H9 (cell line): ENCODE measurements at regions not wholly inside any gene's neighbourhood (a gene's known extent, or its start where the extent isn't known, plus 50 kb on each side); places are given as distances from the start of the nearest gene placed in this dataset.
A peak's percentile ranks its signal among the peaks of the same experiment; 100 is the strongest.

ENCODE experiments used
- DNase-seq: peaks from one replicate; pipeline ENCODE4 v3.0.0-alpha.2; 2017
- H2AFZ ChIP-seq: one replicate; pipeline ENCODE4 v1.6.1; 2013; ENCODE audit warnings: mild to moderate bottlenecking, low read length, control low read depth, moderate library complexity
- H2AK5ac ChIP-seq: 2 replicates; pipeline ENCODE4 v1.6.1; 2013; ENCODE audit warnings: low read length, control low read depth, mixed read lengths; ENCODE audit not compliant: insufficient read length
- H2BK120ac ChIP-seq: one replicate; pipeline ENCODE4 v1.6.1; 2013; ENCODE audit warnings: low read depth, mild to moderate bottlenecking, low read length, control low read depth, inconsistent platforms; ENCODE audit not compliant: poor library complexity, severe bottlenecking
- H2BK12ac ChIP-seq: 2 replicates; pipeline ENCODE4 v1.6.1; 2013; ENCODE audit warnings: low read length, control low read depth, mixed read lengths, low read depth; ENCODE audit not compliant: insufficient read length
- H2BK15ac ChIP-seq: 2 replicates; pipeline ENCODE4 v1.6.1; 2013; ENCODE audit warnings: low read depth, low read length, control low read depth
- H2BK20ac ChIP-seq: one replicate; pipeline ENCODE4 v1.6.1; 2013; ENCODE audit warnings: low read depth, mild to moderate bottlenecking, low read length, control low read depth, inconsistent platforms; ENCODE audit not compliant: poor library complexity, severe bottlenecking
- H2BK5ac ChIP-seq: 2 replicates; pipeline ENCODE4 v1.6.1; 2013; ENCODE audit warnings: low read length, control low read depth, mixed read lengths; ENCODE audit not compliant: insufficient read length
- H3K14ac ChIP-seq: 2 replicates; pipeline ENCODE4 v1.6.1; 2013; ENCODE audit warnings: low read length, control low read depth; ENCODE audit not compliant: insufficient read depth
- H3K18ac ChIP-seq: 2 replicates; pipeline ENCODE4 v1.6.1; 2013; ENCODE audit warnings: low read depth, mild to moderate bottlenecking, mixed read lengths, low read length, control low read depth; ENCODE audit not compliant: insufficient read length
- H3K23ac ChIP-seq: 2 replicates; pipeline ENCODE4 v1.6.1; 2013; ENCODE audit warnings: low read length, control low read depth, mixed read lengths, low read depth; ENCODE audit not compliant: insufficient read length
- H3K23me2 ChIP-seq: 2 replicates; pipeline ENCODE4 v1.6.1; 2013; ENCODE audit warnings: low read depth, mild to moderate bottlenecking, mixed read lengths, low read length, control low read depth; ENCODE audit not compliant: insufficient read length, poor library complexity, severe bottlenecking
- H3K27ac ChIP-seq: 2 replicates; pipeline ENCODE4 v1.5.1; 2013; ENCODE audit warnings: low read length, control low read depth, mixed read lengths, low read depth; ENCODE audit not compliant: insufficient read length
- H3K27me3 ChIP-seq: 2 replicates; pipeline ENCODE4 v1.6.1; 2013; ENCODE audit warnings: low read length, control low read depth, inconsistent platforms; ENCODE audit not compliant: insufficient read depth
- H3K4ac ChIP-seq: 2 replicates; pipeline ENCODE4 v1.6.1; 2013; ENCODE audit warnings: low read depth, mild to moderate bottlenecking, control low read depth, inconsistent platforms, low read length, moderate library complexity
- H3K4me1 ChIP-seq: 2 replicates; pipeline ENCODE4 v1.6.1; 2013; ENCODE audit warnings: low read length, control low read depth, inconsistent platforms; ENCODE audit not compliant: insufficient read depth
- H3K4me2 ChIP-seq: 2 replicates; pipeline ENCODE4 v1.6.1; 2013; ENCODE audit warnings: low read length, control low read depth, mixed read lengths; ENCODE audit not compliant: insufficient read length, insufficient read depth
- H3K56ac ChIP-seq: 2 replicates; pipeline ENCODE4 v1.6.1; 2013; ENCODE audit warnings: low read depth, mild to moderate bottlenecking, mixed read lengths, low read length, control low read depth; ENCODE audit not compliant: insufficient read length
- H3K79me1 ChIP-seq: 2 replicates; pipeline ENCODE4 v1.6.1; 2013; ENCODE audit warnings: low read depth, mild to moderate bottlenecking, moderate library complexity, low read length, control low read depth, inconsistent platforms; ENCODE audit not compliant: insufficient read depth, poor library complexity, severe bottlenecking
- H3K79me2 ChIP-seq: 2 replicates; pipeline ENCODE4 v1.6.1; 2013; ENCODE audit warnings: low read length, control low read depth, inconsistent platforms; ENCODE audit not compliant: insufficient read depth
- H3K9ac ChIP-seq: 2 replicates; pipeline ENCODE4 v1.6.1; 2013; ENCODE audit warnings: low read length, control low read depth, mixed read lengths; ENCODE audit not compliant: insufficient read length; ENCODE audit errors: extremely low read depth
- H3K9me3 ChIP-seq: one replicate; pipeline ENCODE4 v1.6.1; 2013; ENCODE audit warnings: low read depth, low read length, inconsistent platforms; ENCODE audit not compliant: control insufficient read depth
- H3T11ph ChIP-seq: one replicate; pipeline ENCODE4 v1.6.1; 2013; ENCODE audit warnings: mild to moderate bottlenecking, low read length, control low read depth, inconsistent platforms
- H4K20me1 ChIP-seq: one replicate; pipeline ENCODE4 v1.6.1; 2013; ENCODE audit not compliant: control insufficient read depth, insufficient read length, insufficient read depth
- H4K5ac ChIP-seq: 2 replicates; pipeline ENCODE4 v1.6.1; 2013; ENCODE audit warnings: low read depth, mild to moderate bottlenecking, mixed read lengths, low read length, control low read depth; ENCODE audit not compliant: insufficient read length
- H4K8ac ChIP-seq: replicated peaks from 2 replicates; pipeline ENCODE4 v1.6.1; 2013; ENCODE audit warnings: low read length, control low read depth, mixed read lengths, low read depth; ENCODE audit not compliant: insufficient read length
- H4K91ac ChIP-seq: 2 replicates; pipeline ENCODE4 v1.6.1; 2013; ENCODE audit warnings: low read depth, mild to moderate bottlenecking, moderate library complexity, mixed read lengths, low read length, control low read depth; ENCODE audit not compliant: insufficient read length
- H3K27ac Mint-ChIP-seq, 3 experiments: 2 replicates in 2 of 3; 3 replicates in 1 of 3; pipeline ENCODE4 v1.8.0; 2020 to 2021; ENCODE audit warnings: mixed read lengths in 3 of 3, mild to moderate bottlenecking in 1 of 3, moderate library complexity in 1 of 3
- H3K27me3 Mint-ChIP-seq: 2 replicates; pipeline ENCODE4 v1.8.0; 2021; ENCODE audit warnings: low read depth, mild to moderate bottlenecking, moderate library complexity, mixed read lengths
- H3K36me3 Mint-ChIP-seq, 3 experiments: 2 replicates in 2 of 3; 3 replicates in 1 of 3; pipeline ENCODE4 v1.8.0; 2020 to 2021; ENCODE audit warnings: low read depth in 3 of 3, mixed read lengths in 3 of 3; ENCODE audit not compliant: insufficient read depth in 1 of 3
- H3K4me1 Mint-ChIP-seq, 2 experiments: 2 replicates each; pipeline ENCODE4 v1.8.0; 2020; ENCODE audit warnings: mixed read lengths in 2 of 2
- H3K4me3 Mint-ChIP-seq, 2 experiments: 2 replicates in 1 of 2; 3 replicates in 1 of 2; pipeline ENCODE4 v1.8.0; 2020 to 2021; ENCODE audit warnings: mild to moderate bottlenecking in 2 of 2, mixed read lengths in 2 of 2, moderate library complexity in 1 of 2
- H3K9me3 Mint-ChIP-seq, 2 experiments: 2 replicates in 1 of 2; 3 replicates in 1 of 2; pipeline ENCODE4 v1.8.0; 2020; ENCODE audit warnings: mild to moderate bottlenecking in 2 of 2, mixed read lengths in 2 of 2, moderate library complexity in 1 of 2
- WGBS: extraction: QIAGEN DNeasy Blood & Tissue Kit; methylation state at CpG from one replicate; pipeline ENCODE4 v1.1.7; 2013; ENCODE audit warnings: missing lambda C conversion rate, low lambda C conversion rate, mixed read lengths; ENCODE audit not compliant: insufficient read length; ENCODE audit errors: extremely low coverage; 5-methylcytosine and 5-hydroxymethylcytosine counted together
- TF ChIP-seq, protein P1 (sequence below): fragments of 200-600 bp; sonication (generic); conservative IDR thresholded peaks from 3 replicates; pipeline ENCODE4 v1.8.0; 2021; ENCODE audit warnings: antibody characterized with exemption, mild to moderate bottlenecking

DNA sequence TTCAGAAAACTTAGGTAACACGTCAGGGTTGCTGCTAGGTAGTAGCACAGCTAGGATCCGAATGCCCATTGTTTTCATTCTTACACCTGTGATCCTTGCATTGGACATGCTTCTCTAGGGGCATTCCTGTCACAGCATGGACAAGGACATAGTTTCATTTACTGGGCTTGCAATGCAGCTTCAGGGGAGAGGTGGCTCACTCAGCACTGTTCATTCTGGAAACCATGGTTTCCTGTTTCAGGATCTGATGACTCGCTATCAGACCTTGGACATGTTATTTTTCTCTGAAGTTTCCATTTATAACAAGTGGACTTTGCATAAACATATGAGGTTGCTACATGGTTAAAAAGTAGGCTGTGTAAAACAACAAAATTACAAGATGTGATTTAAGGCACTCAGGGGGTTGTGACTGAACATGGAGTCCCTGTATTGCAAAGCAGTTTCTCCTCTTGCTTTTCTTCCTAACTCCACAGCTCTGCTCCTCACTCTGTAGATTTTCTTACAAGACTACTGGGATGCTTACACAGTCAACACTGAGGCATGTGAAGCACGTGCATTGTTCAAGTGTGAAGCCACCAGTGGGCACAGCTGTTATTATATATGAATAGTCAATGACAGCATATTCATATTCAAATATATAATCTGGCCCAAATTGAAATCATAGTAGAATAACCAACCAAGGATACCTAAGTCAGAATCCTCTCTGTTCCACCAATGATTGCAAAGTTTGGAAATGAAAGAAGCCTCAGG is 66.1 kb upstream of the STK32A start:
- Mint-ChIP-seq H3K9me3 (peaks cover 0 to 3% of the 10 kb centered on the region in 2 experiments; a peak in 2 of 5 replicates), H3K4me1 (peaks cover 7 to 12% of the 10 kb centered on the region in 2 experiments; a peak in 3 of 4 replicates), H3K4me3 (no peak overlapping the region), H3K27ac (peak overlapping the region in 1 of 3 experiments; percentile 36; a peak in 1 of 7 replicates), H3K36me3 (peaks cover 0 to 8% (median 0%) of the 10 kb centered on the region in 3 experiments; a peak in 2 of 7 replicates), H3K27me3 (no peaks in the 10 kb centered on the region)
- Histone ChIP-seq H4K5ac (no peak overlapping the region), H4K91ac (no peak overlapping the region), H2BK15ac (no peak overlapping the region), H4K8ac (no peak overlapping the region), H3K14ac (no peak overlapping the region), H2BK120ac (no peak overlapping the region), H3K23ac (no peak overlapping the region), H3K9ac (no peak overlapping the region), H2BK5ac (no peak overlapping the region), H2BK20ac (no peak overlapping the region), H3K4ac (no peak overlapping the region), H2AFZ (no peak overlapping the region), H3K27me3 (no peaks in the 10 kb centered on the region), H3K4me1 (peaks cover 2% of the 10 kb centered on the region; the same call in 1 of the 2 replicates), H2BK12ac (no peak overlapping the region), H3K79me2 (no peaks in the 10 kb centered on the region), H3K79me1 (no peaks in the 10 kb centered on the region), H3K27ac (no peak overlapping the region), H3K4me2 (no peak overlapping the region), H3K9me3 (no peaks in the 10 kb centered on the region), H3K56ac (no peak overlapping the region), H3K23me2 (no peaks in the 10 kb centered on the region), H3T11ph (no peak overlapping the region), H3K18ac (no peak overlapping the region), H2AK5ac (no peak overlapping the region), H4K20me1 (no peaks in the 10 kb centered on the region)
- no peak for DNase-seq
- no CpG with 5 or more reads among the region's 4 CpGs for WGBS
- TF ChIP-seq, protein P1, sequence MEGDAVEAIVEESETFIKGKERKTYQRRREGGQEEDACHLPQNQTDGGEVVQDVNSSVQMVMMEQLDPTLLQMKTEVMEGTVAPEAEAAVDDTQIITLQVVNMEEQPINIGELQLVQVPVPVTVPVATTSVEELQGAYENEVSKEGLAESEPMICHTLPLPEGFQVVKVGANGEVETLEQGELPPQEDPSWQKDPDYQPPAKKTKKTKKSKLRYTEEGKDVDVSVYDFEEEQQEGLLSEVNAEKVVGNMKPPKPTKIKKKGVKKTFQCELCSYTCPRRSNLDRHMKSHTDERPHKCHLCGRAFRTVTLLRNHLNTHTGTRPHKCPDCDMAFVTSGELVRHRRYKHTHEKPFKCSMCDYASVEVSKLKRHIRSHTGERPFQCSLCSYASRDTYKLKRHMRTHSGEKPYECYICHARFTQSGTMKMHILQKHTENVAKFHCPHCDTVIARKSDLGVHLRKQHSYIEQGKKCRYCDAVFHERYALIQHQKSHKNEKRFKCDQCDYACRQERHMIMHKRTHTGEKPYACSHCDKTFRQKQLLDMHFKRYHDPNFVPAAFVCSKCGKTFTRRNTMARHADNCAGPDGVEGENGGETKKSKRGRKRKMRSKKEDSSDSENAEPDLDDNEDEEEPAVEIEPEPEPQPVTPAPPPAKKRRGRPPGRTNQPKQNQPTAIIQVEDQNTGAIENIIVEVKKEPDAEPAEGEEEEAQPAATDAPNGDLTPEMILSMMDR = no peak
